ENCODE measurements at regions not wholly inside any gene's neighbourhood (a gene's known extent, or its start where the extent isn't known, plus 50 kb on each side); places are given as distances from the start of the nearest gene placed in this dataset.

GRCh38 chr7:131087756-131088658 is 239.7 kb upstream of the MKLN1 start:
- Histone ChIP-seq H3K9me3 (ENCODE audit: control insufficient read depth in 5 of 5, low read length in 5 of 5) (no peaks in the 10 kb centered on the region), H3K27me3 (ENCODE audit: control insufficient read depth in 5 of 5, insufficient read depth in 4 of 5, low read length in 5 of 5) (no peaks in the 10 kb centered on the region), H3K36me3 (ENCODE audit: control insufficient read depth in 5 of 5, insufficient read depth in 5 of 5, low read length in 5 of 5) (peaks cover 0 to 5% (median 4%) of the 10 kb centered on the region in 5 donors), H3K4me1 (ENCODE audit: control insufficient read depth in 5 of 5, insufficient read depth in 5 of 5, low read length in 5 of 5) (peaks cover 1 to 35% (median 25%) of the 10 kb centered on the region in 5 donors), H3K9ac (ENCODE audit: low read length in 5 of 5) (no peak overlapping the region), H3K27ac (ENCODE audit: low read depth, low read length) (no peak overlapping the region), H3K4me3 (ENCODE audit: low read depth in 1 of 5, low read length in 5 of 5) (no peak overlapping the region)

GRCh38 chr7:131090188-131090587 is 237.5 kb upstream of the MKLN1 start:
- Histone ChIP-seq H3K36me3 (ENCODE audit: control insufficient read depth in 5 of 5, insufficient read depth in 5 of 5, low read length in 5 of 5) (peaks cover 0 to 15% (median 4%) of the 10 kb centered on the region in 5 donors), H3K9me3 (ENCODE audit: control insufficient read depth in 5 of 5, low read length in 5 of 5) (no peaks in the 10 kb centered on the region), H3K9ac (ENCODE audit: low read length in 5 of 5) (no peak overlapping the region), H3K4me3 (ENCODE audit: low read depth in 1 of 5, low read length in 5 of 5) (no peak overlapping the region), H3K27ac (ENCODE audit: low read depth, low read length) (no peak overlapping the region), H3K4me1 (ENCODE audit: control insufficient read depth in 5 of 5, insufficient read depth in 5 of 5, low read length in 5 of 5) (peaks cover 1 to 45% (median 29%) of the 10 kb centered on the region in 5 donors), H3K27me3 (ENCODE audit: control insufficient read depth in 5 of 5, insufficient read depth in 4 of 5, low read length in 5 of 5) (no peaks in the 10 kb centered on the region)

GRCh38 chr7:131090886-131091692 is 236.6 kb upstream of the MKLN1 start:
- Histone ChIP-seq H3K27me3 (ENCODE audit: control insufficient read depth in 5 of 5, insufficient read depth in 4 of 5, low read length in 5 of 5) (no peaks in the 10 kb centered on the region), H3K4me1 (ENCODE audit: control insufficient read depth in 5 of 5, insufficient read depth in 5 of 5, low read length in 5 of 5) (peaks cover 1 to 45% (median 31%) of the 10 kb centered on the region in 5 donors), H3K27ac (ENCODE audit: low read depth, low read length) (peak overlapping the region; percentile 2), H3K36me3 (ENCODE audit: control insufficient read depth in 5 of 5, insufficient read depth in 5 of 5, low read length in 5 of 5) (peaks cover 0 to 15% (median 4%) of the 10 kb centered on the region in 5 donors), H3K4me3 (ENCODE audit: low read depth in 1 of 5, low read length in 5 of 5) (no peak overlapping the region), H3K9me3 (ENCODE audit: control insufficient read depth in 5 of 5, low read length in 5 of 5) (no peaks in the 10 kb centered on the region), H3K9ac (ENCODE audit: low read length in 5 of 5) (no peak overlapping the region)

GRCh38 chr7:131094685-131095084 is 233.0 kb upstream of the MKLN1 start:
- Histone ChIP-seq H3K4me1 (ENCODE audit: control insufficient read depth in 5 of 5, insufficient read depth in 5 of 5, low read length in 5 of 5) (peaks cover 1 to 45% (median 41%) of the 10 kb centered on the region in 5 donors), H3K9ac (ENCODE audit: low read length in 5 of 5) (no peak overlapping the region), H3K9me3 (ENCODE audit: control insufficient read depth in 5 of 5, low read length in 5 of 5) (no peaks in the 10 kb centered on the region), H3K36me3 (ENCODE audit: control insufficient read depth in 5 of 5, insufficient read depth in 5 of 5, low read length in 5 of 5) (peaks cover 3 to 18% (median 6%) of the 10 kb centered on the region in 5 donors), H3K27me3 (ENCODE audit: control insufficient read depth in 5 of 5, insufficient read depth in 4 of 5, low read length in 5 of 5) (no peaks in the 10 kb centered on the region), H3K27ac (ENCODE audit: low read depth, low read length) (no peak overlapping the region), H3K4me3 (ENCODE audit: low read depth in 1 of 5, low read length in 5 of 5) (no peak overlapping the region)

GRCh38 chr7:131095346-131095745 is 232.3 kb upstream of the MKLN1 start:
- Histone ChIP-seq H3K4me1 (ENCODE audit: control insufficient read depth in 5 of 5, insufficient read depth in 5 of 5, low read length in 5 of 5) (peaks cover 1 to 51% (median 43%) of the 10 kb centered on the region in 5 donors), H3K27ac (ENCODE audit: low read depth, low read length) (no peak overlapping the region), H3K9ac (ENCODE audit: low read length in 5 of 5) (no peak overlapping the region)

DNA sequence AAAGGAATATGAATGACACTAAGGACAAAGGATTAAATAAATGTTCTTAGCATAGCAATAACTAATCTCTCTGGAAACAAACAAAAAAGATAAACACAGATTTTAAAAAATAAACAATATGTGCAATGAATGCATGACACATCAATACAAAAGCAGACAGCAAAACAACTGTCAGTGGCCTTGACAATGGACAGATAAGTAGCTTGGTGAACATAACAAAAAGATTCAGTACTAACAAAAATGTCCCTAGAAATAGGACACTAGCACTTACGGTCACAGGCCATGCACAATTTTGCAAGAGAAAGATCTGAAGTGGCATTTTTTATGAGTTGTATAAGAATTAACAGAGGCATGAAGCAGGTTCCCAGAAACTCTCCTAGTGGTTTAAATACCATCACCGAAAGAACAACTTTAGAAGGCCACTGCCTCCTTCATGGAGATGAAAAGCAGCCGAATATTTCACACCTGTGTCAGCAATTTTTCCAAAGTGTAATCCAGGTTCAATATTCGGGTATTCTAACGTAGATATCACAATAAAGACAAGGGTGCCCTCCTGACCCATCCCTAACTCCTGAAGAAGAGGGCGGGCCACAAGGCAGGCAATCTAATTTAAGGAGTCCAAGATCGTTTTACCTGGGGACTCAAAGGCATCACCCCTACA is 231.3 kb upstream of the MKLN1 start:
- Histone ChIP-seq H3K9me3 (ENCODE audit: control insufficient read depth in 5 of 5, low read length in 5 of 5) (no peaks in the 10 kb centered on the region), H3K27ac (ENCODE audit: low read depth, low read length) (no peak overlapping the region), H3K27me3 (ENCODE audit: control insufficient read depth in 5 of 5, insufficient read depth in 4 of 5, low read length in 5 of 5) (no peaks in the 10 kb centered on the region), H3K36me3 (ENCODE audit: control insufficient read depth in 5 of 5, insufficient read depth in 5 of 5, low read length in 5 of 5) (peaks cover 3 to 21% (median 9%) of the 10 kb centered on the region in 5 donors), H3K4me1 (ENCODE audit: control insufficient read depth in 5 of 5, insufficient read depth in 5 of 5, low read length in 5 of 5) (peaks cover under 1 to 54% (median 37%) of the 10 kb centered on the region in 5 donors), H3K9ac (ENCODE audit: low read length in 5 of 5) (no peak overlapping the region), H3K4me3 (ENCODE audit: low read depth in 1 of 5, low read length in 5 of 5) (no peak overlapping the region)

More at GRCh38 chr7:131095346-131095745, 232.3 kb upstream of the MKLN1 start:
- Histone ChIP-seq H3K9me3 (ENCODE audit: control insufficient read depth in 5 of 5, low read length in 5 of 5) (no peaks in the 10 kb centered on the region), H3K4me3 (ENCODE audit: low read depth in 1 of 5, low read length in 5 of 5) (no peak overlapping the region), H3K36me3 (ENCODE audit: control insufficient read depth in 5 of 5, insufficient read depth in 5 of 5, low read length in 5 of 5) (peaks cover 3 to 20% (median 6%) of the 10 kb centered on the region in 5 donors), H3K27me3 (ENCODE audit: control insufficient read depth in 5 of 5, insufficient read depth in 4 of 5, low read length in 5 of 5) (no peaks in the 10 kb centered on the region)

GRCh38 chr7:131097662-131098376 is 229.9 kb upstream of the MKLN1 start:
- Histone ChIP-seq H3K9ac (ENCODE audit: low read length in 5 of 5) (no peak overlapping the region), H3K27me3 (ENCODE audit: control insufficient read depth in 5 of 5, insufficient read depth in 4 of 5, low read length in 5 of 5) (no peaks in the 10 kb centered on the region), H3K27ac (ENCODE audit: low read depth, low read length) (peak overlapping the region; percentile 11), H3K4me1 (ENCODE audit: control insufficient read depth in 5 of 5, insufficient read depth in 5 of 5, low read length in 5 of 5) (peaks cover 0 to 56% (median 28%) of the 10 kb centered on the region in 5 donors), H3K36me3 (ENCODE audit: control insufficient read depth in 5 of 5, insufficient read depth in 5 of 5, low read length in 5 of 5) (peaks cover 3 to 21% (median 14%) of the 10 kb centered on the region in 5 donors), H3K9me3 (ENCODE audit: control insufficient read depth in 5 of 5, low read length in 5 of 5) (no peaks in the 10 kb centered on the region), H3K4me3 (ENCODE audit: low read depth in 1 of 5, low read length in 5 of 5) (no peak overlapping the region)

- no peaks in the 10 kb centered on the region for H3K27me3 ChIP-seq (ENCODE audit: control insufficient read depth in 5 of 5, insufficient read depth in 4 of 5, low read length in 5 of 5)
- peaks cover 3 to 19% (median 14%) of the 10 kb centered on the region in 5 donors for H3K36me3 ChIP-seq (ENCODE audit: control insufficient read depth in 5 of 5, insufficient read depth in 5 of 5, low read length in 5 of 5)
- H3K9me3 ChIP-seq (ENCODE audit: control insufficient read depth in 5 of 5, low read length in 5 of 5): no peaks in the 10 kb centered on the region
- peaks cover 0 to 58% (median 30%) of the 10 kb centered on the region in 5 donors for H3K4me1 ChIP-seq (ENCODE audit: control insufficient read depth in 5 of 5, insufficient read depth in 5 of 5, low read length in 5 of 5)
- H3K9ac ChIP-seq (ENCODE audit: low read length in 5 of 5): no peak overlapping the region
- no peak overlapping the region for H3K27ac ChIP-seq (ENCODE audit: low read depth, low read length)
- H3K4me3 ChIP-seq (ENCODE audit: low read depth in 1 of 5, low read length in 5 of 5): no peak overlapping the region
Measured at GRCh38 chr7:131098527-131098926, 229.1 kb upstream of the MKLN1 start.

- Histone ChIP-seq H3K4me1 (ENCODE audit: control insufficient read depth in 5 of 5, insufficient read depth in 5 of 5, low read length in 5 of 5) (peaks cover 0 to 69% (median 44%) of the 10 kb centered on the region in 5 donors), H3K36me3 (ENCODE audit: control insufficient read depth in 5 of 5, insufficient read depth in 5 of 5, low read length in 5 of 5) (peaks cover 3 to 19% (median 10%) of the 10 kb centered on the region in 5 donors), H3K9me3 (ENCODE audit: control insufficient read depth in 5 of 5, low read length in 5 of 5) (no peaks in the 10 kb centered on the region), H3K27ac (ENCODE audit: low read depth, low read length) (no peak overlapping the region), H3K9ac (ENCODE audit: low read length in 5 of 5) (no peak overlapping the region), H3K4me3 (ENCODE audit: low read depth in 1 of 5, low read length in 5 of 5) (no peak overlapping the region), H3K27me3 (ENCODE audit: control insufficient read depth in 5 of 5, insufficient read depth in 4 of 5, low read length in 5 of 5) (no peaks in the 10 kb centered on the region)
Measured at GRCh38 chr7:131100357-131101054, 227.2 kb upstream of the MKLN1 start.
